Myocyte (in vitro differentiated cells): ENCODE measurements at regions not wholly inside any gene's neighbourhood (a gene's known extent, or its start where the extent isn't known, plus 50 kb on each side); places are given as distances from the start of the nearest gene placed in this dataset.
"Not testable (repeated sequence)": the region's sequence is repeated elsewhere in the genome, so short reads cannot be mapped to it uniquely, and the experiment has no call there.

ENCODE experiments used
- DNase-seq: peaks from one replicate; pipeline ENCODE4 v3.0.0-alpha.2; 2012; ENCODE audit warnings: low read depth

- no peak for DNase-seq
These were observed 1432.4 kb upstream of the ATXN8OS start for GRCh38 chr13:68675209-68675608.

DNA sequence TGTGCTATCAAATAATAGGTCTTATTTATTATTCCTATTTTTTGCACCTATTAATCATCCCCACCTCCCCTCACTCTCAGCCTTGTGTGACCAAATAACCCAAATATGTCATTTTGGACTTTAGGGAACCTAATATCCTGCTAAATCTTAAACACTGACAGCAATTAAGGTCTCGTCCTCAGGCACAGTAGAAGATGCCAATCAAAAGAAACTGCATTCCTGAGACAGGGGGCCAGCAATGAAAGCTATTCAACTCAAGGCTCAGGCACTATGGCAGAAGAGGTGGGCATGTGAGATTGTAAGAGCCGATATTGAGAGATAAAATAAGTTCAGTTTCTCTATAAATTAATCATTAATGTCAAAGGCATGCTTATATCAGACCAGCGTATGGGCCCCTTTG lies 1437.7 kb upstream of the PCDH9 start:
- DNase-seq, result no peak

- no peak for DNase-seq
These were observed 1436.8 kb upstream of the PCDH9 start for GRCh38 chr13:68666774-68667397.

DNA sequence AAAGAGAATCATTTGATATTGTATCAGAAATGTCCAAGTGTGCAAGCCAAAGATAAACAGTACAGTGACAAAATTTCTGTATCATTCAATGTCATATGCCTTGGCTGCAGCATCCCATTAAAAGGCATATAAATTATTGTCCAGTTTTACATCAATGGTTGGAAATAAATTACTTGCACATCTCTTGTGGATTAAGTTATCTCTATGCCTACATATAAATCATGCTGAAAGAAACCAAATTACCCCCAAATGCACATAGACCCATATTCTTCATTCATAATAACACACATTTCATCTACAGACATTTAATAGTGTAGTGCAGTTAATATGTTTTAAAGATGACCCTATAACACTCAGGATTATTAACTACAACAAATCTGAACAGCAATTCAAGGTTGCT lies 1415.7 kb upstream of the PCDH9 start:
- no peak for DNase-seq

- no peak for DNase-seq
These were observed 1414.5 kb upstream of the PCDH9 start for GRCh38 chr13:68644611-68645010.

DNA sequence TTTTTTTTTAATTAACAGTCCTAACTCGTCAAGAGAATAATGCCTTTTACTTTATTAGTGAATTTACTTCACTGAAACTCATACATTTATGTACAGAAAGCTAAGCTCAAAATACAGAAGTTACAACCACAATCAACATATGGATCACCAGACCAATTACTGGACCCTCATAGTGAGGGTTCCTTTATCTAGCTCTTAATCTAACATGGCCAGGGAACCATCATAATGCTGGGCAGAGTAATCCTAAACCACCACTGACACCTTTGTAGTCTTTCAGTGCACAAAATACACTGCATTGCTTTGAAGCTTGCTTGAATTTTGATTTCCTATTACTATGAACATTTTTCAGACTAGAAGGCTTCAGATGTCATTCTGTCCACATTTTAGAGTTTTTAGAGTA lies 1406.6 kb upstream of the PCDH9 start:
- no peak for DNase-seq

DNA sequence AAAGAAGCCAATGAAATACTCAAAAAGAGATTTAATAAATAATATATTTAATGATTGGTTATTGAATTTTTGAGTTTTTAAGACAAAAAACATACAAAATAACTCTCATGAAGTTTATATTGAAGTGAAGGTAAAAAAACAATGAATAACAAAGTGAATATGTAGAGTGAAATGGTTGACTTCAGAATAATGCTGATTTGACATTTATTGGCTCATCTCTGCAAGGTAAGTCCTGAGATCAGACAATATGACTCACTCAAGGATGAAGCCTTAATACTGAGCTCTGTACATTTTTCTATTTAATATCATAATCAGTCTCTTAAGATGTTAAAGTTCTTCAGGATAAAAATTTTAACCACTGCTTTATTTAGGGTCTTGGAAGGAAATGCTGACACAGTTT lies 1398.9 kb upstream of the PCDH9 start:
- no peak for DNase-seq

- no peak for DNase-seq
These were observed 1397.2 kb upstream of the PCDH9 start for GRCh38 chr13:68627379-68627778.

GRCh38 chr13:68616600-68617222 lies 1386.6 kb upstream of the PCDH9 start:
- DNase-seq, result no peak

GRCh38 chr13:68609661-68610060 lies 1379.5 kb upstream of the PCDH9 start:
- no peak for DNase-seq

DNA sequence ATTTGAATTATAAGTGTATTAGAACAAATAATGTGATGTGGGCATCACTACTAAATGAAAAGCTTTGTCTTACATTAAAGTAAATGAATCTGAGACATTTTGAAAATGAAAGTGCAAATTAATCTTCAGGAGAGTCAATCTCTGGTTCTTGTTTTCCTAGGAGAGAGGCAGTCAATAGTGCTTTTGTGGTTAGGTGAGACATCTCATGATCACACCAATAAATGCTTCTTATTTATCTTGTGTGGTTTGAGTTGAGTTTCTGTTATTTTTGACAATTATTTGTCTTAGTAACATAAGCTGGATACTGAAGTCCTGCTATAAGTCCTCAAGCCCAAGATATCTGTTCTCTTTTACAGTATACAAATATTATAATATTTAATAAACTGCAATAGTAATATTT lies 1378.0 kb upstream of the PCDH9 start:
- no peak for DNase-seq

DNA sequence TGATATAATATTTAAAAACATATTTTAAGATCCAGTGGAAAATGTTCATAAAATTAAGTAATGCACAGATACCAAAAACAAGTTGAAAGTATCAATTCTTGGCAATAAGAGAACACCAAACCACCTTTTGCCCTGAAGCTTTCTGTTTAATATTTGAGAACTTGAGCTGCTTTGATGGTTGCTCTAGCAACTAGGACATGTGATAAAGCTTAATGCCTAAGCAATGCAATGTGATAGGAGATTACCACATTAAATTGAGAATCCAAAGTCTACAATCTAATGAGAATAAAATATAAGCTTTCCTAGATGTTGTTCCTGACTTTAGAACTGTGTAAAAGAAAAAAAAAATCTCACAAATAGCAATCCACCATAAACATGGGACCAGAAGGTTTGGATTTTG lies 1367.5 kb upstream of the PCDH9 start:
- no peak for DNase-seq

- no peak for DNase-seq
These were observed 1358.5 kb upstream of the PCDH9 start for GRCh38 chr13:68588623-68589022.

- no peak for DNase-seq
These were observed 1354.6 kb upstream of the PCDH9 start for GRCh38 chr13:68584776-68585175.

- no peak for DNase-seq
These were observed 1343.9 kb upstream of the PCDH9 start for GRCh38 chr13:68574053-68574452.

- no peak for DNase-seq
These were observed 1321.8 kb upstream of the PCDH9 start for GRCh38 chr13:68551701-68552522.

GRCh38 chr13:68550330-68550729 lies 1320.2 kb upstream of the PCDH9 start:
- no peak for DNase-seq

GRCh38 chr13:68540244-68540643 lies 1310.1 kb upstream of the PCDH9 start:
- DNase-seq, result no peak

- DNase-seq, result no peak
These were observed 1305.2 kb upstream of the PCDH9 start for GRCh38 chr13:68535329-68535728.

DNA sequence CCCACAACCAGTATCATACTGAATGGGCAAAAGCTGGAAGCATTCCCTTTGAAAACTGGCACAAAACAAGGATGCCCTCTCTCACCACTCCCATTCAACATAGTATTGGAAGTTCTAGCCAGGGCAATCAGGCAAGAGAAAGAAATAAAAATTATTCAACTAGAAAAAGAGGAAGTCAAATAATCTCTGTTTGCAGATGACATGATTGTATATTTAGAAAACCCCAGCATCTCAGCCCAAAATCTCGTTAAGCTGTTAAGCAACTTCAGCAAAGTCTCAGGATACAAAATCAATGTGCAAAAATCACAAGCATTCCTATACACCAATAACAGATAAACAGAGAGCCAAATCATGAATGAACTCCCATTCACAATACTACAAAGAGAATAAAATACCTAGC lies 1297.0 kb upstream of the PCDH9 start:
- not testable (repeated sequence) for DNase-seq

- no peak for DNase-seq
These were observed 1293.8 kb upstream of the PCDH9 start for GRCh38 chr13:68523838-68524424.

GRCh38 chr13:68522184-68522583 lies 1292.0 kb upstream of the PCDH9 start:
- no peak for DNase-seq
